WERI-Rb-1 (cell line): ENCODE measurements at regions not wholly inside any gene's neighbourhood (a gene's known extent, or its start where the extent isn't known, plus 50 kb on each side); places are given as distances from the start of the nearest gene placed in this dataset.

Experiments
- DNase-seq: peaks from one replicate; pipeline ENCODE4 v3.0.0-alpha.2; 2020
- H3K27ac ChIP-seq: fragments of 250-450 bp; sonication (Bioruptor Pico); 2 replicates; pipeline ENCODE4 v1.5.1; 2020; ENCODE audit warnings: mild to moderate bottlenecking, moderate library complexity
- H3K27me3 ChIP-seq: fragments of 250-450 bp; sonication (Bioruptor Pico); 2 replicates; pipeline ENCODE4 v1.5.1; 2021; ENCODE audit warnings: mild to moderate bottlenecking, low read depth, moderate library complexity; ENCODE audit not compliant: insufficient read depth, severe bottlenecking
- H3K36me3 ChIP-seq: fragments of 250-450 bp; sonication (Bioruptor Pico); 2 replicates; pipeline ENCODE4 v1.5.1; 2020; ENCODE audit warnings: mild to moderate bottlenecking, moderate library complexity
- H3K4me3 ChIP-seq: 2 replicates; pipeline ENCODE4 v1.5.1; 2011; ENCODE audit warnings: low read depth, mild to moderate bottlenecking, control low read depth, low read length
- H3K9me3 ChIP-seq: fragments of 250-450 bp; sonication (Bioruptor Pico); 2 replicates; pipeline ENCODE4 v1.5.1; 2021; ENCODE audit warnings: mild to moderate bottlenecking, moderate library complexity; ENCODE audit not compliant: severe bottlenecking
- TF ChIP-seq, protein P1 (sequence below): IDR thresholded peaks from 2 replicates; pipeline ENCODE4 v1.5.1; 2011; ENCODE audit warnings: low read depth, mild to moderate bottlenecking, control low read depth, inconsistent platforms, low read length

DNA sequence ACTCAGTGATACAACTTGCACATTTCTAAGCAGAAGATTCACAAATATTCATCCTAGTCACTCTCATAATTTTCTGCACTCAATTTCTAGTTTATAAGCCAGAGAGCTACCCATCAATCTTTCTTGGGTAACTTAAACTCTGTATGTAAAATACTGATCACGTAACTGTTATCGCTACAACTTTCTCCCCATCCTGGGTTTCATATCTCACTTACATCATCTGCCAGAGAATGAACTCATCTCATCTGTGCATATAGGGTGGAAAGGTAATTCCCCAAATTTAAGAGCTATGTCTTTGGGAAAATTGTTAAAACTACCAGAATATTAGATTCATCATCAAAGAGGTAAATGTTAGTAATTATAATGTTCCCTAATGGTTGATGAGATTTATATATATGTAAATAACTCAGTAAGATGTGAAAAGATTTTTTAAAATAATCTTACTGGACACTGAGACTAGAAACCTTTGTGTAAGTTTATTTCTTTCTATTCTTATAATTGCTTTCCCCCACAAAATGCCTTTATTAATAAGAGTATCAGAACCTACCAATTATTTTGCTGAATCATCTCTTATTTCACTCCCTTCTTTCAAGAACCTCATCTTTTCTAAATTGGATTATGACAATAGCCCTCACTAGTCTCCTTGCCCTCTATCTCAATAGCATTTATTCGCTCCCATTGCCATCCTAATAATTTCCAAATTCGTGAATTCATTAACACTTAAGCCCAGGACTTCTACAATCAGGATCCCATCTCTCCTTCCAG is 729.0 kb downstream of the EPHA4 start:
- no peak for DNase-seq
- H3K9me3 ChIP-seq: no peaks in the 10 kb centered on the region
- no peak overlapping the region for H3K27ac ChIP-seq
- H3K36me3 ChIP-seq: no peaks in the 10 kb centered on the region
- H3K4me3 ChIP-seq: no peak overlapping the region
- no peaks in the 10 kb centered on the region for H3K27me3 ChIP-seq
- TF ChIP-seq, protein P1, sequence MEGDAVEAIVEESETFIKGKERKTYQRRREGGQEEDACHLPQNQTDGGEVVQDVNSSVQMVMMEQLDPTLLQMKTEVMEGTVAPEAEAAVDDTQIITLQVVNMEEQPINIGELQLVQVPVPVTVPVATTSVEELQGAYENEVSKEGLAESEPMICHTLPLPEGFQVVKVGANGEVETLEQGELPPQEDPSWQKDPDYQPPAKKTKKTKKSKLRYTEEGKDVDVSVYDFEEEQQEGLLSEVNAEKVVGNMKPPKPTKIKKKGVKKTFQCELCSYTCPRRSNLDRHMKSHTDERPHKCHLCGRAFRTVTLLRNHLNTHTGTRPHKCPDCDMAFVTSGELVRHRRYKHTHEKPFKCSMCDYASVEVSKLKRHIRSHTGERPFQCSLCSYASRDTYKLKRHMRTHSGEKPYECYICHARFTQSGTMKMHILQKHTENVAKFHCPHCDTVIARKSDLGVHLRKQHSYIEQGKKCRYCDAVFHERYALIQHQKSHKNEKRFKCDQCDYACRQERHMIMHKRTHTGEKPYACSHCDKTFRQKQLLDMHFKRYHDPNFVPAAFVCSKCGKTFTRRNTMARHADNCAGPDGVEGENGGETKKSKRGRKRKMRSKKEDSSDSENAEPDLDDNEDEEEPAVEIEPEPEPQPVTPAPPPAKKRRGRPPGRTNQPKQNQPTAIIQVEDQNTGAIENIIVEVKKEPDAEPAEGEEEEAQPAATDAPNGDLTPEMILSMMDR: no peak

DNA sequence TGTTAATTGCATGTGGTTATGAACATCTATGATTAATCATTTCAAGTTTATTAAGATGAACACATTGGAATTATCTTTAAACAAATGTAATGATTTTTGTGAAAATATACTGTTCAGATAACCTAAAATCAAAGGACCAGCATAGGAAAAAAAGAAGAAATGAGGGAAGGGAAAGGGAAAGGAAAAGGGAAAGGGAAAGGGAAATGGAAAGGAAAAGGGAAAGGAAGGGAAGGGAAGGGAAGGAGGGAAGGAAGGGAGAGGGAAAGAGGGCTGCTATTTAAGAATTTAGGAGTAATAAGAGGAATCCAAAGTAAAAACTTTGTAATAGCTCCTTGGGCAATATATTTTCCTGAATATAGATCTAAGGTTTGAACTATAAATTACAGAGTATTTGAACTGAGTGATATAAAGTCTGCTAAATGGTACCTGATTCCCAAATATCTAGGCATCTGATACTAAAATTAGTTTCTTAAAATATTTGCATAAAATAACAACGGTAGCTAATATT is 726.3 kb downstream of the EPHA4 start:
- Histone ChIP-seq H3K27me3 (no peaks in the 10 kb centered on the region), H3K27ac (no peak overlapping the region), H3K9me3 (no peaks in the 10 kb centered on the region), H3K4me3 (no peak overlapping the region), H3K36me3 (no peaks in the 10 kb centered on the region)
- DNase-seq: no peak
- TF ChIP-seq, protein P1: no peak

DNA sequence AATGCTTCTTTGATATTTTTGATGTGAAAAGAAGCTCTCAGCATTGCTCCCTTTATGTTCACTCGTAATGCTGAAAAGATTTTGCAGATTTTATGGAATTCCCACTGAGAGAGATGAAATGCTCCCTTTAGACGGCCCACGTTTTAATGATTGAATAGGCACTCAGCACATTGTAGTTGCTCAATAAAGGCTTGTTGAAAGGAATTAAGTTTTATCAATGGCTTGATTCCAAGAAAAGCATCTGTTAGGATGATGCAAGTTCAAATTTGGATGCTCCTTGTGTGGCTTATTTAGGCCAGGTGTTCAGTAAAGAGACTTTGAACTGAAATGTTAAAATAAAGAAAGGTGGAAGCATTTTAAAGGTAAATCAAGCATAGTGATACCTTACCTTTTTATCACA is 725.1 kb downstream of the EPHA4 start:
- Histone ChIP-seq H3K4me3 (no peak overlapping the region), H3K27ac (no peak overlapping the region), H3K9me3 (no peaks in the 10 kb centered on the region), H3K27me3 (no peaks in the 10 kb centered on the region), H3K36me3 (no peaks in the 10 kb centered on the region)
- no peak for DNase-seq
- TF ChIP-seq, protein P1: no peak

DNA sequence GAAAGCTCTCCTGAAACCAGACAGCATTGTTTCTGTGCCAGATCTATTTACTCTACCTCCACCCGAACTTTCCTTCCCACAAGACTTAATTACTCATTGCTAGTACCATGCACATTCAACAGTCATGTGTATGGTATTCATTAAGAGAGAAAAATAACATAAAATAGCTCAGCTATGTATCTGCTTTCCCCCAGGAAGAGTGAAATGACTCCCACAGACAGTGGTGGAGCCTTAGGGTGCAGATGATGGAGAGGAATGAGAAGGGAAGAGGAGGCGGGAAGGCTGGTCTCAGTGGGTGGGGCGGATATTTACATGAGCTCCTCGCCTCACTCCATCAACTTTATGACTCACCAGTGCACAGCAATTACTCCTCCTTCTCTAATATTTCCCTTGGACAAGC is 724.5 kb downstream of the EPHA4 start:
- Histone ChIP-seq H3K27ac (no peak overlapping the region), H3K4me3 (no peak overlapping the region), H3K9me3 (no peaks in the 10 kb centered on the region), H3K36me3 (no peaks in the 10 kb centered on the region), H3K27me3 (no peaks in the 10 kb centered on the region)
- DNase-seq: no peak
- TF ChIP-seq, protein P1: no peak

DNA sequence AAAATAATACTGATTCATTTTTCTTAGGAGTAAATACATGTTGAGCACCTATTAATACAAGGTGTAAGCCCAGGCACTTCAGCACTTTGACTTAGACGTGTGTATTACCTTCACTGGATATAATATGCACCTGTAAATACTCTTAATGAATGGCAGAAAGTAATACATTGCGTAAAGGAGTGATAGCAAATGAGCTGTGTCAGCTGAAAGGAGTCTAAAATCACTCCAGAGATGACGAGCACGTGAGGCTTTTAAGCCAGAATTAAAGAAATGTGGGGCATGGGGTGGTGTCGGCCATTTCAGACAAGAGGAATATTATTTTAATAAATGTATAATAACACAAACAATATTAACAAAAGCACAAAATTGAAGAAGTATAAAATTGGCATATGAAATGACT is 722.7 kb downstream of the EPHA4 start:
- TF ChIP-seq, protein P1: no peak
- no peak for DNase-seq

DNA sequence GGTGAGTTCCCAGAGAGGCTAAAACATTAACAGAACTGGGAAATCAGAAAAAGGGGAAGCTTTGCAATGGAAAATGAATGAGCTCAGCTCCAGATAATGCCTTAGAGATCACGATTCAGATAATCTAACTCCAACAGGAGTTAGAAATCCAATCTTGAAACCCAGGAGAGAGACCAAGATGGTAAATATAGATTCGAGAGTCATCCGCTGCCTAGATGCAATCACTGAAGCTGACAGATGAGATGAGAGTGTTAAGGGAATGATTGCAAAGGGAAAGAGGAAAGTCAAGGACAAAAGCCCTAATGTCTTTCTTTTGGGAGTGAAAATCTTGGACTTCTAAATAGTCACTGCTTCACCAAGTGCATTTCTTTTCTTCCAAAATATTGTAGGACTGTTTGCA is 722.0 kb downstream of the EPHA4 start:
- no peak overlapping the region for H3K27ac ChIP-seq
- H3K4me3 ChIP-seq: no peak overlapping the region
- TF ChIP-seq, protein P1: no peak
- H3K36me3 ChIP-seq: no peaks in the 10 kb centered on the region
- H3K27me3 ChIP-seq: no peaks in the 10 kb centered on the region
- DNase-seq: no peak
- H3K9me3 ChIP-seq: no peaks in the 10 kb centered on the region

More for the DNA sequence above, 722.7 kb downstream of the EPHA4 start:
- no peaks in the 10 kb centered on the region for H3K9me3 ChIP-seq
- no peaks in the 10 kb centered on the region for H3K27me3 ChIP-seq
- H3K4me3 ChIP-seq: no peak overlapping the region
- no peaks in the 10 kb centered on the region for H3K36me3 ChIP-seq
- no peak overlapping the region for H3K27ac ChIP-seq
